ENCODE measurements at regions not wholly inside any gene's neighbourhood (a gene's known extent, or its start where the extent isn't known, plus 50 kb on each side); places are given as distances from the start of the nearest gene placed in this dataset.

GRCh38 chr15:77732514-77733335 is 100.0 kb upstream of the LINGO1 start:
- Histone ChIP-seq H3K27me3 (ENCODE audit: control insufficient read depth, insufficient read depth, low read length) (peaks cover 3% of the 10 kb centered on the region; the same call in 1 of the 2 replicates), H3K9ac (ENCODE audit: low read depth, low read length) (no peak overlapping the region), H3K9me3 (ENCODE audit: control insufficient read depth, insufficient read depth, low read length) (no peaks in the 10 kb centered on the region), H3K27ac (ENCODE audit: low read depth, low read length) (no peak overlapping the region), H3K4me3 (ENCODE audit: low read depth, low read length) (no peak overlapping the region), H3K36me3 (ENCODE audit: control insufficient read depth, insufficient read depth, low read length) (no peaks in the 10 kb centered on the region), H3K4me1 (ENCODE audit: control insufficient read depth, insufficient read depth, low read length) (peaks cover 5% of the 10 kb centered on the region)

GRCh38 chr15:77731945-77732344 is 99.2 kb upstream of the LINGO1 start:
- Histone ChIP-seq H3K9ac (ENCODE audit: low read depth, low read length) (no peak overlapping the region), H3K9me3 (ENCODE audit: control insufficient read depth, insufficient read depth, low read length) (no peaks in the 10 kb centered on the region), H3K36me3 (ENCODE audit: control insufficient read depth, insufficient read depth, low read length) (no peaks in the 10 kb centered on the region), H3K4me3 (ENCODE audit: low read depth, low read length) (no peak overlapping the region), H3K4me1 (ENCODE audit: control insufficient read depth, insufficient read depth, low read length) (no peaks in the 10 kb centered on the region), H3K27ac (ENCODE audit: low read depth, low read length) (no peak overlapping the region), H3K27me3 (ENCODE audit: control insufficient read depth, insufficient read depth, low read length) (peaks cover 3% of the 10 kb centered on the region; the same call in 1 of the 2 replicates)

GRCh38 chr15:77731067-77731466 is 98.4 kb upstream of the LINGO1 start:
- H3K27me3 ChIP-seq (ENCODE audit: control insufficient read depth, insufficient read depth, low read length), result peaks cover under 1% of the 10 kb centered on the region; the same call in 1 of the 2 replicates
- no peak overlapping the region for H3K4me3 ChIP-seq (ENCODE audit: low read depth, low read length)
- H3K4me1 ChIP-seq (ENCODE audit: control insufficient read depth, insufficient read depth, low read length), result no peaks in the 10 kb centered on the region
- no peak overlapping the region for H3K27ac ChIP-seq (ENCODE audit: low read depth, low read length)
- no peaks in the 10 kb centered on the region for H3K36me3 ChIP-seq (ENCODE audit: control insufficient read depth, insufficient read depth, low read length)
- no peak overlapping the region for H3K9ac ChIP-seq (ENCODE audit: low read depth, low read length)
- H3K9me3 ChIP-seq (ENCODE audit: control insufficient read depth, insufficient read depth, low read length), result no peaks in the 10 kb centered on the region

GRCh38 chr15:77727635-77728304 is 95.1 kb upstream of the LINGO1 start:
- Histone ChIP-seq H3K4me3 (ENCODE audit: low read depth, low read length) (no peak overlapping the region), H3K36me3 (ENCODE audit: control insufficient read depth, insufficient read depth, low read length) (no peaks in the 10 kb centered on the region), H3K27me3 (ENCODE audit: control insufficient read depth, insufficient read depth, low read length) (no peaks in the 10 kb centered on the region), H3K4me1 (ENCODE audit: control insufficient read depth, insufficient read depth, low read length) (peaks cover 4% of the 10 kb centered on the region), H3K9ac (ENCODE audit: low read depth, low read length) (no peak overlapping the region), H3K9me3 (ENCODE audit: control insufficient read depth, insufficient read depth, low read length) (no peaks in the 10 kb centered on the region), H3K27ac (ENCODE audit: low read depth, low read length) (no peak overlapping the region)

- Histone ChIP-seq H3K9ac (ENCODE audit: low read depth, low read length) (no peak overlapping the region), H3K27me3 (ENCODE audit: control insufficient read depth, insufficient read depth, low read length) (no peaks in the 10 kb centered on the region), H3K27ac (ENCODE audit: low read depth, low read length) (no peak overlapping the region), H3K36me3 (ENCODE audit: control insufficient read depth, insufficient read depth, low read length) (no peaks in the 10 kb centered on the region), H3K4me1 (ENCODE audit: control insufficient read depth, insufficient read depth, low read length) (peaks cover 6% of the 10 kb centered on the region), H3K4me3 (ENCODE audit: low read depth, low read length) (no peak overlapping the region), H3K9me3 (ENCODE audit: control insufficient read depth, insufficient read depth, low read length) (no peaks in the 10 kb centered on the region)
Measured at GRCh38 chr15:77724715-77725114, 92.0 kb upstream of the LINGO1 start.

GRCh38 chr15:77723756-77724155 is 91.0 kb upstream of the LINGO1 start:
- H3K4me3 ChIP-seq (ENCODE audit: low read depth, low read length), result no peak overlapping the region
- H3K36me3 ChIP-seq (ENCODE audit: control insufficient read depth, insufficient read depth, low read length), result no peaks in the 10 kb centered on the region
- H3K4me1 ChIP-seq (ENCODE audit: control insufficient read depth, insufficient read depth, low read length), result peaks cover 6% of the 10 kb centered on the region
- no peak overlapping the region for H3K27ac ChIP-seq (ENCODE audit: low read depth, low read length)
- no peaks in the 10 kb centered on the region for H3K9me3 ChIP-seq (ENCODE audit: control insufficient read depth, insufficient read depth, low read length)
- no peak overlapping the region for H3K9ac ChIP-seq (ENCODE audit: low read depth, low read length)
- H3K27me3 ChIP-seq (ENCODE audit: control insufficient read depth, insufficient read depth, low read length), result no peaks in the 10 kb centered on the region

- no peaks in the 10 kb centered on the region for H3K36me3 ChIP-seq (ENCODE audit: control insufficient read depth, insufficient read depth, low read length)
- no peak overlapping the region for H3K27ac ChIP-seq (ENCODE audit: low read depth, low read length)
- H3K4me1 ChIP-seq (ENCODE audit: control insufficient read depth, insufficient read depth, low read length), result peaks cover 6% of the 10 kb centered on the region
- no peak overlapping the region for H3K9ac ChIP-seq (ENCODE audit: low read depth, low read length)
- no peaks in the 10 kb centered on the region for H3K27me3 ChIP-seq (ENCODE audit: control insufficient read depth, insufficient read depth, low read length)
- no peaks in the 10 kb centered on the region for H3K9me3 ChIP-seq (ENCODE audit: control insufficient read depth, insufficient read depth, low read length)
- H3K4me3 ChIP-seq (ENCODE audit: low read depth, low read length), result no peak overlapping the region
Measured at GRCh38 chr15:77722759-77723460, 90.2 kb upstream of the LINGO1 start.

GRCh38 chr15:77721963-77722362 is 89.3 kb upstream of the LINGO1 start:
- H3K27me3 ChIP-seq (ENCODE audit: control insufficient read depth, insufficient read depth, low read length), result no peaks in the 10 kb centered on the region

GRCh38 chr15:77720655-77721054 is 87.9 kb upstream of the LINGO1 start:
- Histone ChIP-seq H3K4me3 (ENCODE audit: low read depth, low read length) (no peak overlapping the region), H3K36me3 (ENCODE audit: control insufficient read depth, insufficient read depth, low read length) (no peaks in the 10 kb centered on the region), H3K27ac (ENCODE audit: low read depth, low read length) (no peak overlapping the region), H3K27me3 (ENCODE audit: control insufficient read depth, insufficient read depth, low read length) (no peaks in the 10 kb centered on the region), H3K4me1 (ENCODE audit: control insufficient read depth, insufficient read depth, low read length) (peaks cover 6% of the 10 kb centered on the region), H3K9me3 (ENCODE audit: control insufficient read depth, insufficient read depth, low read length) (no peaks in the 10 kb centered on the region), H3K9ac (ENCODE audit: low read depth, low read length) (no peak overlapping the region)

More at GRCh38 chr15:77721963-77722362, 89.3 kb upstream of the LINGO1 start:
- Histone ChIP-seq H3K27ac (ENCODE audit: low read depth, low read length) (no peak overlapping the region), H3K9me3 (ENCODE audit: control insufficient read depth, insufficient read depth, low read length) (no peaks in the 10 kb centered on the region), H3K4me3 (ENCODE audit: low read depth, low read length) (no peak overlapping the region), H3K4me1 (ENCODE audit: control insufficient read depth, insufficient read depth, low read length) (peaks cover 6% of the 10 kb centered on the region), H3K36me3 (ENCODE audit: control insufficient read depth, insufficient read depth, low read length) (no peaks in the 10 kb centered on the region), H3K9ac (ENCODE audit: low read depth, low read length) (no peak overlapping the region)

GRCh38 chr15:77720173-77720572 is 87.5 kb upstream of the LINGO1 start:
- Histone ChIP-seq H3K9ac (ENCODE audit: low read depth, low read length) (no peak overlapping the region), H3K36me3 (ENCODE audit: control insufficient read depth, insufficient read depth, low read length) (no peaks in the 10 kb centered on the region), H3K4me1 (ENCODE audit: control insufficient read depth, insufficient read depth, low read length) (peaks cover 6% of the 10 kb centered on the region), H3K9me3 (ENCODE audit: control insufficient read depth, insufficient read depth, low read length) (no peaks in the 10 kb centered on the region), H3K27me3 (ENCODE audit: control insufficient read depth, insufficient read depth, low read length) (no peaks in the 10 kb centered on the region), H3K27ac (ENCODE audit: low read depth, low read length) (no peak overlapping the region), H3K4me3 (ENCODE audit: low read depth, low read length) (no peak overlapping the region)

GRCh38 chr15:77719450-77719849 is 86.7 kb upstream of the LINGO1 start:
- no peak overlapping the region for H3K9ac ChIP-seq (ENCODE audit: low read depth, low read length)
- no peaks in the 10 kb centered on the region for H3K27me3 ChIP-seq (ENCODE audit: control insufficient read depth, insufficient read depth, low read length)
- H3K9me3 ChIP-seq (ENCODE audit: control insufficient read depth, insufficient read depth, low read length), result no peaks in the 10 kb centered on the region
- H3K27ac ChIP-seq (ENCODE audit: low read depth, low read length), result no peak overlapping the region
- peaks cover 6% of the 10 kb centered on the region for H3K4me1 ChIP-seq (ENCODE audit: control insufficient read depth, insufficient read depth, low read length)
- H3K4me3 ChIP-seq (ENCODE audit: low read depth, low read length), result no peak overlapping the region
- no peaks in the 10 kb centered on the region for H3K36me3 ChIP-seq (ENCODE audit: control insufficient read depth, insufficient read depth, low read length)

Data from HUES48 (cell line).